SK-N-SH (cell line): ENCODE measurements at regions not wholly inside any gene's neighbourhood (a gene's known extent, or its start where the extent isn't known, plus 50 kb on each side); places are given as distances from the start of the nearest gene placed in this dataset.

ENCODE experiments used
- CTCF ChIA-PET: fragments of 300-600, 350-600 bp; formaldehyde crosslinking; extraction: SDS; loops from one replicate; lab custom pipeline; 2021; lab: Yijun Ruan, JAX
- POLR2A ChIA-PET: fragments of 350-600 bp; sonication (Branson Sonifier 250); formaldehyde crosslinking; extraction: SDS; loops from one replicate; lab custom pipeline; 2020; ENCODE audit warnings: antibody characterized with exemption, inconsistent platforms; lab: Yijun Ruan, JAX
- DNase-seq: peaks from one replicate; pipeline ENCODE4 v3.0.0; 2012
- H2AFZ ChIP-seq: fragments of 200-600 bp; sonication (generic); 2 replicates; pipeline ENCODE4 v1.8.1; 2016; ENCODE audit warnings: antibody characterized with exemption, mild to moderate bottlenecking, low read depth
- H3F3A ChIP-seq: fragments of 200-600 bp; sonication (generic); replicated peaks from 2 replicates; pipeline ENCODE3; 2016; ENCODE audit warnings: antibody characterized with exemption, mild to moderate bottlenecking; ENCODE audit not compliant: insufficient read depth
- H3K27ac ChIP-seq, 2 experiments: fragments of 200-500 bp in 1 of 2; fragments of 200-600 bp in 1 of 2; sonication (Bioruptor generic) in 1 of 2; sonication (generic), shearing (Covaris generic) in 1 of 2; 2 replicates each; pipeline versions ENCODE4 v1.5.1 to v1.6.1; 2014 to 2016; ENCODE audit warnings: low read depth in 2 of 2, inconsistent platforms in 1 of 2, low read length in 1 of 2, mild to moderate bottlenecking in 1 of 2, mixed read lengths in 1 of 2
- H3K27me3 ChIP-seq: fragments of 200-600 bp; sonication (generic), shearing (Covaris generic); 2 replicates; pipeline ENCODE4 v1.6.1; 2016; ENCODE audit warnings: mixed run types; ENCODE audit not compliant: insufficient read depth
- H3K36me3 ChIP-seq, 2 experiments: fragments of 200-500 bp in 1 of 2; fragments of 200-600 bp in 1 of 2; sonication (Bioruptor generic) in 1 of 2; sonication (generic) in 1 of 2; replicated peaks in 1 of 2; 2 replicates each; pipeline versions ENCODE3 to v1.5.1; 2014 to 2016; ENCODE audit warnings: low read length in 1 of 2, mild to moderate bottlenecking in 1 of 2; ENCODE audit not compliant: insufficient read depth in 2 of 2, control insufficient read depth in 1 of 2
- H3K4me1 ChIP-seq, 2 experiments: fragments of 200-500 bp in 1 of 2; fragments of 200-600 bp in 1 of 2; sonication (Bioruptor generic) in 1 of 2; sonication (generic), shearing (Covaris generic) in 1 of 2; 2 replicates each; pipeline versions ENCODE4 v1.5.1 to v1.6.1; 2014 to 2016; ENCODE audit warnings: low read depth in 1 of 2, low read length in 1 of 2, mixed run types in 1 of 2; ENCODE audit not compliant: insufficient read depth in 2 of 2, control insufficient read depth in 1 of 2
- H3K4me2 ChIP-seq: fragments of 200-600 bp; sonication (generic), shearing (Covaris generic); 2 replicates; pipeline ENCODE4 v1.6.1; 2017; ENCODE audit warnings: mixed run types
- H3K4me3 ChIP-seq, 2 experiments: fragments of 200-500 bp in 1 of 2; fragments of 200-600 bp in 1 of 2; sonication (Bioruptor generic) in 1 of 2; sonication (generic), shearing (Covaris generic) in 1 of 2; 2 replicates each; pipeline versions ENCODE4 v1.5.1 to v1.8.1; 2014 to 2016; ENCODE audit warnings: low read depth in 2 of 2, inconsistent platforms in 1 of 2, low read length in 1 of 2, mild to moderate bottlenecking in 1 of 2, mixed read lengths in 1 of 2, moderate library complexity in 1 of 2
- H3K79me2 ChIP-seq: fragments of 200-600 bp; sonication (generic); 2 replicates; pipeline ENCODE4 v1.8.1; 2017; ENCODE audit warnings: mild to moderate bottlenecking; ENCODE audit not compliant: insufficient read depth
- H3K9ac ChIP-seq: fragments of 200-600 bp; sonication (generic); 2 replicates; pipeline ENCODE4 v1.6.1; 2017; ENCODE audit warnings: mixed run types
- H3K9me2 ChIP-seq: fragments of 200-600 bp; sonication (generic); 2 replicates; pipeline ENCODE4 v1.6.1; 2017; ENCODE audit warnings: mixed run types
- H3K9me3 ChIP-seq: fragments of 200-600 bp; sonication (generic); 2 replicates; pipeline ENCODE4 v1.6.1; 2017; ENCODE audit warnings: mixed run types, mild to moderate bottlenecking, moderate library complexity
- H4K20me1 ChIP-seq: fragments of 200-600 bp; sonication (generic); 2 replicates; pipeline ENCODE4 v1.6.1; 2017; ENCODE audit warnings: mild to moderate bottlenecking, mixed run types; ENCODE audit not compliant: insufficient read depth
- CTCF ChIP-seq: fragments of 200-600 bp; sonication (generic); IDR thresholded peaks from 2 replicates; pipeline ENCODE4 v1.6.1; 2017; ENCODE audit warnings: antibody characterized with exemption, mild to moderate bottlenecking, moderate library complexity
- ELF1 ChIP-seq: IDR thresholded peaks from 2 replicates; pipeline ENCODE4 v1.4.0; 2012
- EZH2phosphoT487 ChIP-seq: fragments of 200-600 bp; sonication (generic); IDR thresholded peaks from 2 replicates; pipeline ENCODE4 v1.6.1; 2017; ENCODE audit warnings: low read depth, mixed run types, mild to moderate bottlenecking, antibody characterized with exemption, moderate library complexity, borderline replicate concordance
- FOSL2 ChIP-seq: IDR thresholded peaks from 2 replicates; pipeline ENCODE4 v1.4.0; 2012; ENCODE audit warnings: low read depth, mild to moderate bottlenecking, moderate library complexity, borderline replicate concordance
- FOXJ3 ChIP-seq: sonication (generic); formaldehyde crosslinking; IDR thresholded peaks from 2 replicates; pipeline ENCODE4 v1.5.1; 2020; ENCODE audit warnings: mild to moderate bottlenecking, missing genetic modification reagents
- GABPA ChIP-seq: IDR thresholded peaks from 2 replicates; pipeline ENCODE4 v1.4.0; 2012; ENCODE audit warnings: low read depth, mild to moderate bottlenecking
- GATA2 ChIP-seq: sonication (generic); formaldehyde crosslinking; IDR thresholded peaks from 2 replicates; pipeline ENCODE4 v1.5.0; 2020; ENCODE audit warnings: mild to moderate bottlenecking, missing genetic modification reagents
- JUND ChIP-seq: IDR thresholded peaks from 2 replicates; pipeline ENCODE4 v1.4.0; 2012
- MAX ChIP-seq: IDR thresholded peaks from 2 replicates; pipeline ENCODE4 v1.4.0; 2012; ENCODE audit warnings: low read depth
- MEF2A ChIP-seq: IDR thresholded peaks from 2 replicates; pipeline ENCODE4 v1.4.0; 2012; ENCODE audit warnings: low read depth, borderline replicate concordance
- MXI1 ChIP-seq: IDR thresholded peaks from 2 replicates; pipeline ENCODE4 v1.6.1; 2012; ENCODE audit warnings: mild to moderate bottlenecking, low read depth, low read length, improper control_type of control experiment
- POLR2AphosphoS5 ChIP-seq: IDR thresholded peaks from 2 replicates; pipeline ENCODE4 v1.6.1; 2012; ENCODE audit warnings: low read depth, low read length
- RAD21 ChIP-seq: IDR thresholded peaks from 2 replicates; pipeline ENCODE4 v1.6.1; 2012; ENCODE audit warnings: mild to moderate bottlenecking, low read length
- RCOR1 ChIP-seq: fragments of 150-350 bp; IDR thresholded peaks from 2 replicates; pipeline ENCODE4 v1.6.1; 2017; ENCODE audit warnings: antibody characterized with exemption, low read length
- REST ChIP-seq: IDR thresholded peaks from 2 replicates; pipeline ENCODE4 v1.6.1; 2012; ENCODE audit warnings: mild to moderate bottlenecking, low read depth, low read length, moderate library complexity
- RFX5 ChIP-seq: IDR thresholded peaks from 2 replicates; pipeline ENCODE4 v1.6.1; 2012; ENCODE audit warnings: mild to moderate bottlenecking, improper control_type of control experiment, low read length
- RXRA ChIP-seq: IDR thresholded peaks from 2 replicates; pipeline ENCODE4 v1.4.0; 2012; ENCODE audit warnings: low read depth, mild to moderate bottlenecking, borderline replicate concordance
- SMC3 ChIP-seq: IDR thresholded peaks from 2 replicates; pipeline ENCODE4 v1.6.1; 2012; ENCODE audit warnings: low read depth, low read length, improper control_type of control experiment
- TCF12 ChIP-seq: IDR thresholded peaks from 2 replicates; pipeline ENCODE4 v1.4.0; 2012
- TEAD4 ChIP-seq: IDR thresholded peaks from 2 replicates; pipeline ENCODE4 v1.4.0; 2012; ENCODE audit warnings: mild to moderate bottlenecking, borderline replicate concordance; ENCODE audit not compliant: insufficient read depth

- Histone ChIP-seq H3K9me2 (no peaks in the 10 kb centered on the region), H3K27me3 (no peaks in the 10 kb centered on the region), H3K4me2 (no peak overlapping the region), H3K36me3 (no peaks in the 10 kb centered on the region), H2AFZ (no peak overlapping the region), H3K79me2 (no peaks in the 10 kb centered on the region), H3K4me1 (no peaks in the 10 kb centered on the region), H3K27ac (no peak overlapping the region), H3F3A (no peaks in the 10 kb centered on the region), H3K9ac (no peak overlapping the region)
- DNase-seq = no peak
- CTCF ChIA-PET = interaction anchor here (1.0 to 1.4 kb wide), 2 partner anchors 10 to 415 kb away, joined by 3 read pairs; no protein-coding TSS in a partner anchor
- POLR2A ChIA-PET = no interaction called here
- TF ChIP-seq MAX = no peak
- no peak for TF ChIP-seq CTCF
- TF ChIP-seq GABPA = no peak
- no peak for TF ChIP-seq TEAD4
- no peak for TF ChIP-seq FOXJ3 (CRISPR knock-in tag)
- no peak for TF ChIP-seq TCF12
- TF ChIP-seq RAD21 = no peak
- TF ChIP-seq REST = no peak
- TF ChIP-seq MEF2A = no peak
- TF ChIP-seq GATA2 (CRISPR knock-in tag) = no peak
- TF ChIP-seq POLR2AphosphoS5 = no peak
- TF ChIP-seq RFX5 = no peak
- no peak for TF ChIP-seq ELF1
- TF ChIP-seq RXRA = no peak
- no peak for TF ChIP-seq MXI1
- TF ChIP-seq RCOR1 = no peak
- no peak for TF ChIP-seq EZH2phosphoT487
- no peak for TF ChIP-seq SMC3
- TF ChIP-seq FOSL2 = no peak
- no peak for TF ChIP-seq JUND
- TF ChIP-seq, all 33 proteins: peak for 0
- Histone ChIP-seq H3K4me3 (no peak overlapping the region), H4K20me1 (no peaks in the 10 kb centered on the region), H3K9me3 (no peaks in the 10 kb centered on the region)
These were observed 173.9 kb upstream of the FAM78B start for GRCh38 chr1:166340709-166341108.
